GM23338 (cell line): ENCODE measurements at regions not wholly inside any gene's neighbourhood (a gene's known extent, or its start where the extent isn't known, plus 50 kb on each side); places are given as distances from the start of the nearest gene placed in this dataset.

ENCODE experiments used
- ATAC-seq: fragments of 200-7000 bp; cut with Tn5 transposase; 3 replicates; pipeline ENCODE4 v1.9.1; 2020
- DNase-seq: peaks from one replicate; pipeline ENCODE4 v3.0.0-alpha.2; 2015; ENCODE audit warnings: low spot score
- H2AFZ ChIP-seq: fragments of 200-600 bp; sonication (generic); 2 replicates; pipeline ENCODE4 v1.8.0; 2016; ENCODE audit warnings: antibody characterized with exemption, mild to moderate bottlenecking, moderate library complexity
- H3F3A ChIP-seq: fragments of 200-600 bp; sonication (generic); replicated peaks from 2 replicates; pipeline ENCODE4 v1.8.0; 2017; ENCODE audit warnings: antibody characterized with exemption, mixed run types, low read depth
- H3K27ac ChIP-seq: fragments of 200-600 bp; sonication (generic); 2 replicates; pipeline ENCODE4 v1.6.1; 2016; ENCODE audit warnings: low read depth
- H3K27me3 ChIP-seq: fragments of 200-600 bp; sonication (generic); 2 replicates; pipeline ENCODE4 v1.8.0; 2016; ENCODE audit warnings: mild to moderate bottlenecking, mixed run types, moderate library complexity; ENCODE audit not compliant: insufficient read depth
- H3K36me3 ChIP-seq: fragments of 200-600 bp; sonication (generic); 2 replicates; pipeline ENCODE4 v1.8.0; 2016; ENCODE audit warnings: mild to moderate bottlenecking; ENCODE audit not compliant: insufficient read depth
- H3K4me1 ChIP-seq: fragments of 200-600 bp; sonication (generic); 2 replicates; pipeline ENCODE4 v1.8.0; 2016; ENCODE audit warnings: mild to moderate bottlenecking, moderate library complexity; ENCODE audit not compliant: insufficient read depth
- H3K4me2 ChIP-seq: fragments of 200-600 bp; sonication (generic); 2 replicates; pipeline ENCODE4 v1.7.1; 2017; ENCODE audit warnings: mixed run types
- H3K4me3 ChIP-seq: fragments of 200-600 bp; sonication (generic); 2 replicates; pipeline ENCODE4 v1.6.1; 2016; ENCODE audit warnings: mixed run types
- H3K79me2 ChIP-seq: fragments of 200-600 bp; sonication (generic); replicated peaks from 2 replicates; pipeline ENCODE4 v1.8.0; 2017; ENCODE audit warnings: mild to moderate bottlenecking; ENCODE audit not compliant: insufficient read depth
- H3K9me2 ChIP-seq: fragments of 200-600 bp; sonication (generic); 2 replicates; pipeline ENCODE4 v1.8.0; 2017; ENCODE audit not compliant: insufficient read depth
- H4K20me1 ChIP-seq: fragments of 200-600 bp; sonication (generic); replicated peaks from 2 replicates; pipeline ENCODE4 v1.8.0; 2017; ENCODE audit warnings: mild to moderate bottlenecking; ENCODE audit not compliant: insufficient read depth
- H3K27ac Mint-ChIP-seq: 2 replicates; pipeline ENCODE4 v1.8.0; 2020; ENCODE audit warnings: inconsistent platforms, mild to moderate bottlenecking, moderate library complexity, mixed read lengths
- H3K27me3 Mint-ChIP-seq: 3 replicates; pipeline ENCODE4 v1.8.0; 2022; ENCODE audit warnings: low read depth, mild to moderate bottlenecking, moderate library complexity, mixed read lengths, inconsistent platforms; ENCODE audit not compliant: insufficient read depth, poor library complexity
- H3K36me3 Mint-ChIP-seq: 3 replicates; pipeline ENCODE4 v1.8.0; 2021; ENCODE audit warnings: low read depth, mild to moderate bottlenecking, inconsistent platforms, moderate library complexity, mixed read lengths
- H3K4me1 Mint-ChIP-seq: 3 replicates; pipeline ENCODE4 v1.8.0; 2020; ENCODE audit warnings: mild to moderate bottlenecking, inconsistent platforms, mixed read lengths
- H3K4me3 Mint-ChIP-seq: 3 replicates; pipeline ENCODE4 v1.8.0; 2021; ENCODE audit warnings: moderate library complexity, mild to moderate bottlenecking, inconsistent platforms, mixed read lengths
- H3K9me3 Mint-ChIP-seq: 3 replicates; pipeline ENCODE4 v1.8.0; 2020; ENCODE audit warnings: moderate library complexity, mild to moderate bottlenecking, inconsistent platforms, mixed read lengths
- CREB1 ChIP-seq: fragments of 250-450 bp; sonication (Bioruptor Pico); IDR thresholded peaks from 2 replicates; pipeline ENCODE4 v1.5.0; 2020; ENCODE audit warnings: low read depth, mild to moderate bottlenecking, moderate library complexity
- CTCF ChIP-seq, 2 experiments: fragments of 200-600 bp in 1 of 2; sonication (generic) in 1 of 2; conservative IDR thresholded peaks; 2 replicates each; pipeline versions ENCODE4 v1.5.1 to v1.6.1; 2016 to 2017; ENCODE audit warnings: antibody characterized with exemption in 2 of 2, low read depth in 2 of 2, mild to moderate bottlenecking in 2 of 2, moderate library complexity in 1 of 2
- ETS1 ChIP-seq: IDR thresholded peaks from 2 replicates; pipeline ENCODE4 v1.6.1; 2016; ENCODE audit warnings: antibody characterized with exemption
- EZH2 ChIP-seq: fragments of 200-600 bp; sonication (generic); IDR thresholded peaks from one replicate; pipeline ENCODE4 v1.8.0; 2017; ENCODE audit warnings: antibody characterized with exemption, mild to moderate bottlenecking, low read depth; ENCODE audit not compliant: unreplicated experiment
- EZH2phosphoT487 ChIP-seq: fragments of 200-600 bp; sonication (generic); IDR thresholded peaks from one replicate; pipeline ENCODE4 v1.8.1; 2018; ENCODE audit warnings: antibody characterized with exemption; ENCODE audit not compliant: unreplicated experiment
- JUNB ChIP-seq: IDR thresholded peaks from one replicate; pipeline ENCODE4 v1.6.1; 2016; ENCODE audit warnings: antibody characterized with exemption; ENCODE audit not compliant: unreplicated experiment
- NANOG ChIP-seq: IDR thresholded peaks from 2 replicates; pipeline ENCODE4 v1.6.1; 2016; ENCODE audit warnings: antibody characterized with exemption, borderline replicate concordance
- POLR2AphosphoS5 ChIP-seq: IDR thresholded peaks from 2 replicates; pipeline ENCODE4 v1.6.1; 2016; ENCODE audit warnings: antibody characterized with exemption, low read depth
- REST ChIP-seq: IDR thresholded peaks from one replicate; pipeline ENCODE4 v1.6.1; 2018; ENCODE audit warnings: antibody characterized with exemption; ENCODE audit not compliant: unreplicated experiment
- STAT1 ChIP-seq: IDR thresholded peaks from one replicate; pipeline ENCODE4 v1.6.1; 2016; ENCODE audit warnings: antibody characterized with exemption; ENCODE audit not compliant: unreplicated experiment
- ZNF114 ChIP-seq: fragments of 250-450 bp; sonication (Bioruptor Pico); IDR thresholded peaks from 2 replicates; pipeline ENCODE4 v1.5.0; 2020; ENCODE audit warnings: mild to moderate bottlenecking, moderate library complexity
- ZNF331 ChIP-seq: fragments of 250-450 bp; sonication (Bioruptor Pico); IDR thresholded peaks from 2 replicates; pipeline ENCODE4 v1.5.0; 2020; ENCODE audit warnings: low read depth, mild to moderate bottlenecking, moderate library complexity
- ZNF462 ChIP-seq: fragments of 250-450 bp; sonication (Bioruptor Pico); IDR thresholded peaks from 2 replicates; pipeline ENCODE4 v1.5.0; 2020; ENCODE audit warnings: mild to moderate bottlenecking, moderate library complexity

- H3K9me3 Mint-ChIP-seq = peaks cover 88% of the 10 kb centered on the region
- no peaks in the 10 kb centered on the region for H3K79me2 ChIP-seq
Measured at GRCh38 chr15:25240461-25241021, 198.3 kb downstream of the UBE3A start.

More at GRCh38 chr15:25240461-25241021, 198.3 kb downstream of the UBE3A start:
- H4K20me1 ChIP-seq = no peaks in the 10 kb centered on the region
- no peak overlapping the region for H3K4me2 ChIP-seq
- no peaks in the 10 kb centered on the region for H3F3A ChIP-seq
- H3K27ac ChIP-seq = no peak overlapping the region
- no peak overlapping the region for H3K4me3 ChIP-seq
- no peaks in the 10 kb centered on the region for H3K4me1 ChIP-seq
- H3K4me3 Mint-ChIP-seq = no peak overlapping the region
- H2AFZ ChIP-seq = no peak overlapping the region
- DNase-seq (no peak), ATAC-seq (no peak)
- TF ChIP-seq ZNF331 = no peak
- TF ChIP-seq CREB1 (CRISPR knock-in tag) = no peak
- no peak for TF ChIP-seq REST
- no peak for TF ChIP-seq NANOG
- no peak for TF ChIP-seq ZNF114 (CRISPR knock-in tag)
- TF ChIP-seq EZH2phosphoT487 = no peak
- TF ChIP-seq ZNF462 (CRISPR knock-in tag) = no peak
- TF ChIP-seq EZH2 = no peak
- TF ChIP-seq ETS1 = no peak
- no peak for TF ChIP-seq STAT1
- no peak for TF ChIP-seq JUNB
- TF ChIP-seq CTCF (conservative IDR thresholded peaks at IDR 0.05; ENCODE audit: low read depth in 2 of 2) = no peak
- TF ChIP-seq POLR2AphosphoS5 = no peak
- peaks cover 12% of the 10 kb centered on the region; the same call in 2 of the 3 replicates for H3K36me3 Mint-ChIP-seq
- H3K27me3 Mint-ChIP-seq = peaks cover 6% of the 10 kb centered on the region
- H3K27ac Mint-ChIP-seq = no peak overlapping the region
- H3K27me3 ChIP-seq = no peaks in the 10 kb centered on the region
- H3K36me3 ChIP-seq = no peaks in the 10 kb centered on the region
- no peaks in the 10 kb centered on the region for H3K9me2 ChIP-seq
- no peaks in the 10 kb centered on the region for H3K4me1 Mint-ChIP-seq
